Ascending aorta (tissue), 2 donors: ENCODE measurements at regions not wholly inside any gene's neighbourhood (a gene's known extent, or its start where the extent isn't known, plus 50 kb on each side); places are given as distances from the start of the nearest gene placed in this dataset.
"Not testable (repeated sequence)": the region's sequence is repeated elsewhere in the genome, so short reads cannot be mapped to it uniquely, and the experiment has no call there.

Source experiments
- DNase-seq, 2 donors: peaks; one replicate each; pipeline ENCODE4 v3.0.0-alpha.2; 2019; ENCODE audit warnings: low spot score in 2 of 2
- H3K27ac ChIP-seq, 2 donors: fragments of 200-600 bp; sonication (generic); one replicate each; pipeline ENCODE4 v1.5.1; 2016 to 2017; ENCODE audit warnings: mild to moderate bottlenecking in 1 of 2
- H3K27me3 ChIP-seq: fragments of 200-600 bp; sonication (generic); one replicate; pipeline ENCODE4 v1.5.1; 2017
- H3K36me3 ChIP-seq, 2 donors: fragments of 200-600 bp; sonication (generic); one replicate each; pipeline ENCODE4 v1.5.1; 2016
- H3K4me1 ChIP-seq, 2 donors: fragments of 200-600 bp; sonication (generic); one replicate each; pipeline ENCODE4 v1.5.1; 2016 to 2017; ENCODE audit warnings: mild to moderate bottlenecking in 1 of 2
- H3K4me3 ChIP-seq, 2 donors: fragments of 200-600 bp; sonication (generic); one replicate each; pipeline ENCODE4 v1.5.1; 2016 to 2017; ENCODE audit warnings: mild to moderate bottlenecking in 1 of 2
- H3K9me3 ChIP-seq, 2 donors: fragments of 200-600 bp; sonication (generic); one replicate each; pipeline ENCODE4 v1.5.1; 2016
- CTCF ChIP-seq, 3 experiments: fragments of 200-600 bp in 2 of 3; fragments of 450-650 bp in 1 of 3; sonication (generic) in 2 of 3; IDR thresholded peaks; one replicate each; pipeline ENCODE4 v1.5.1; 2016 to 2019; ENCODE audit warnings: antibody characterized with exemption in 3 of 3, mild to moderate bottlenecking in 1 of 3, moderate library complexity in 1 of 3
- intact Hi-C: fragments of 100-400 bp; cut with DNase I; formaldehyde crosslinking; loops from one replicate; pipeline ENCODE4 v1.15.1; 2023

- no peak for TF ChIP-seq CTCF (IDR thresholded peaks at IDR 0.05)
- no peak overlapping the region for H3K27ac ChIP-seq
Measured at GRCh38 chr2:176879426-176879995, 333.1 kb upstream of the HNRNPA3 start.

GRCh38 chr2:176882045-176882444 lies 330.5 kb upstream of the HNRNPA3 start:
- H3K36me3 ChIP-seq, H3K27ac ChIP-seq, H3K27me3 ChIP-seq, DNase-seq, H3K9me3 ChIP-seq, H3K4me3 ChIP-seq, H3K4me1 ChIP-seq, intact Hi-C loops: not testable (repeated sequence)

More at GRCh38 chr2:176879426-176879995, 333.1 kb upstream of the HNRNPA3 start:
- Histone ChIP-seq H3K36me3 (no peaks in the 10 kb centered on the region), H3K4me3 (no peak overlapping the region), H3K9me3 (no peaks in the 10 kb centered on the region), H3K27me3 (no peaks in the 10 kb centered on the region), H3K4me1 (no peaks in the 10 kb centered on the region)
- no peak for DNase-seq
- intact Hi-C loops, result no loop called here

- intact Hi-C loops, result no loop called here
- Histone ChIP-seq H3K9me3 (no peaks in the 10 kb centered on the region), H3K36me3 (no peaks in the 10 kb centered on the region), H3K4me1 (no peaks in the 10 kb centered on the region), H3K4me3 (no peak overlapping the region), H3K27ac (no peak overlapping the region), H3K27me3 (no peaks in the 10 kb centered on the region)
- TF ChIP-seq CTCF (IDR thresholded peaks at IDR 0.05), result no peak
- DNase-seq, result no peak
Measured at GRCh38 chr2:176885001-176885643, 327.5 kb upstream of the HNRNPA3 start.

GRCh38 chr2:176885661-176886060 lies 326.9 kb upstream of the HNRNPA3 start:
- Histone ChIP-seq H3K27me3 (no peaks in the 10 kb centered on the region), H3K4me1 (no peaks in the 10 kb centered on the region), H3K27ac (no peak overlapping the region), H3K4me3 (no peak overlapping the region), H3K9me3 (no peaks in the 10 kb centered on the region), H3K36me3 (no peaks in the 10 kb centered on the region)
- intact Hi-C loops, result no loop called here
- no peak for DNase-seq
- no peak for TF ChIP-seq CTCF (IDR thresholded peaks at IDR 0.05)

- DNase-seq, result no peak
- TF ChIP-seq CTCF (IDR thresholded peaks at IDR 0.05), result no peak
- Histone ChIP-seq H3K4me3 (no peak overlapping the region), H3K9me3 (no peaks in the 10 kb centered on the region), H3K27me3 (no peaks in the 10 kb centered on the region), H3K4me1 (no peaks in the 10 kb centered on the region), H3K36me3 (no peaks in the 10 kb centered on the region), H3K27ac (no peak overlapping the region)
- intact Hi-C loops, result no loop called here
Measured at GRCh38 chr2:176891105-176891504, 321.5 kb upstream of the HNRNPA3 start.

- Histone ChIP-seq H3K27ac (no peak overlapping the region), H3K36me3 (no peaks in the 10 kb centered on the region), H3K4me3 (no peak overlapping the region), H3K27me3 (no peaks in the 10 kb centered on the region), H3K4me1 (no peaks in the 10 kb centered on the region), H3K9me3 (no peaks in the 10 kb centered on the region)
- DNase-seq, result no peak
- TF ChIP-seq CTCF (IDR thresholded peaks at IDR 0.05), result no peak
- intact Hi-C loops, result no loop called here
Measured at GRCh38 chr2:176891857-176892256, 320.7 kb upstream of the HNRNPA3 start.
